ENCODE measurements at regions not wholly inside any gene's neighbourhood (a gene's known extent, or its start where the extent isn't known, plus 50 kb on each side); places are given as distances from the start of the nearest gene placed in this dataset.

- no peak for DNase-seq
Observed at GRCh38 chr10:53140506-53140905, 367.9 kb upstream of the MBL2 start.

DNA sequence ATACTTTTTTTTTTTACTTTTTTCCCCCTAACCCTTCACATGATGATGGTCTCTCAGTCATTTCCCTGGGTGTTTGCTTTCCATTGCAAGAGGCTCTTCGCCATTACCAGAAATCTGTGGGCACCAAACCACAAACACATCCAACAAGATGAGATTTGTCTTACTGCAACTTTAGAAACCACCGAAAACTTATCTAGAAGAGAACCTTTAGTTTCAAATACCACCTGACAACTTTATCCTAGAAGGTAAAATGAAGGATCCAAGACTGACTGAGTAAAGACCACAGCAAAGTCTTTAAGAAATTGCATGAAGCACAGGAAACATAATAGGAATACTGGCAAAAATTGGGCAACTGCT lies 363.3 kb upstream of the MBL2 start:
- no peak for DNase-seq

- no peak for DNase-seq
Observed at GRCh38 chr10:53135213-53135896, 362.8 kb upstream of the MBL2 start.

GRCh38 chr10:53134050-53134449 lies 361.5 kb upstream of the MBL2 start:
- no peak for DNase-seq

- no peak for DNase-seq
Observed at GRCh38 chr10:53130337-53130736, 357.8 kb upstream of the MBL2 start.

DNA sequence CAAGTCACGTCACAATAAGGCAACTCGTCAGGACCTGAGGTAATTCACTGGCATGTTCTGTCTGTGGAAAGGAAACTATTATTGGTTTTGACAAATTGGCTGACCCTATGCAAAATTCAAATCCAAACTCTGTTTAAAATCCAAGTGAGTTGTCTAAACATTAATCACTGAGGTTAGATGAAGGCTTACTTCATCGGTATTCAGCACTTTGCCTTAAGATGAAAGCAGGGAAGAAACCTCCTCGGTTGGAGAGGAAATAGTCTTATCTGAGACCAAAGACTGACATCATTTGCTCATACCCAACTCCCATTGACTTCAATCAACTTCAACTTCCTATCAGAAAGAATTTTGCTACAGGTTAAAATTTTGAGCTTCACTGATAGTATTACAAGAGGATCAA lies 355.1 kb upstream of the MBL2 start:
- DNase-seq = no peak

GRCh38 chr10:53123311-53123710 lies 350.7 kb upstream of the MBL2 start:
- no peak for DNase-seq

DNA sequence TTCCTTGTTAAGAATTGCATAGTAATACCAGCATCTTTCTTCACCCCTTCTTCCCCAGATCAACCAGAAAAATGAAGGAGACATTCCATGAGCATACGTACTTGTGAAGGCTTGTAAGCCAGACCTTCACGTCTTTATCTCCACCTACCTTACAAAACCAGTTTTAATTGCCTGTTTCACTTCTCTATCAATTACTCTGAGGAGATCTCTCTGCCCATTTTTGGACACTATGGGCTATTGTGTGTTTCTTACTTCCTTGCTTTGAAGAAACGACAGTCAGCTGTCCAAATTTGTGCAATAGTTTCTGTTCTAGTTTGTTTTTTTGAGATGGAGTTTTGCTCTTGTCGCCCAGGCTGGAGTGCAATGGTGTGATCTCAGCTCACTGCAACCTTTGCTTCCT lies 349.7 kb upstream of the MBL2 start:
- DNase-seq = no peak

DNA sequence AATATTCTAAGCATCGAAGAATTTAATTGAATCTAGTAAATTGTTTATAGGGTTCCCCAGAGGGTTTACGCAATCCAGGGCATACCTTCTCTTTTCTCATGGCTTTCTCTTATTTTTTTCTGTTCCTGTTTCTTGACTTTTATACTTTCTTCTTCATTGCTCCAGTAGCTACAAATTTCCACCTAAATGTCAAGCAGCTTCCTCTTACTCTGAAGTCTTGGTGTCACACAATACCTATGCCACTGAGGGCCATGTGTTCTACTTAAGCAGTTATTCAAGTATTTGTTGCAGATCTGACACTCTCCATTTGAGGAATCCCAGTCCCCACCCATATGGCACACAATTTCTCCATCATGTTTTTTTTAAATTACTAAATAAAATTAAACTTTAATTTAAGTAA lies 343.1 kb upstream of the MBL2 start:
- no peak for DNase-seq

DNA sequence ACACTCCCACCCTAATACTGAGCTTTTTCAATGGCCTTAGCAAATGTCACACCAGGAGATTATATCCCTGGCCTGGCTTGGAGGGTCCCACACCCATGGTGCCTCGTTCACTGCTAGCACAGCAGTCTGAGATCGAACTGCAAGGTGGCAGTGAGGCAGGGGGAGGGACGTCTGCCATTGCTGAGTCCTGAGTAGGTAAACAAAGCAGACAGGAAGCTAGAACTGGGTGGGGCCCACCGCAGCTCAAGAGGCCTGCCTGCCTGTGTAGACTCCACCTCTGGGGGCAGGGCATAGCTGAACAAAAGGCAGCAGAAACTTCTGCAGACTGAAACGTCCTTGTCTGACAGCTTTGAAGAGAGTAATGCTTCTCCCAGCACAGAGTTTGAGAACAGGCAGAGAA lies 338.9 kb upstream of the MBL2 start:
- DNase-seq = no peak

DNA sequence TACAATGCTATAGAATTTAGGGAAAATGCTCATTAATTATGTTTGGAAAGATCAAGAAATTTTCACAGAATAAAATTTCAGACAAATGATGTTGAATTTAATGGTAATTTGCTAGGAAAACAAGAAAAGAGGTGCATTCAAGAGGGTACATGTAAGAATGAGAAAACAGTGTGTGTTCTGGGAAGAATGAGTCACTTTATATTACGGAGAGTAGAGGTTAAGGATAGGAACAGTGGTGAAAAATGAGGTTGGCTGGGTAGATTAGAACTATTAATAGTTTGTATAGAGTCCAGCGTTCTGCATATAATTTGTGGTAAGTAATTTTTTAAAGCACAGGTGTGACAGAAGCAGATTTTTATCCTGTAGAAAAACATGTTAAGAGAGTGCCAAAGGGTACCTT lies 336.7 kb upstream of the MBL2 start:
- no peak for DNase-seq

- DNase-seq = no peak
Observed at GRCh38 chr10:53108317-53108934, 335.8 kb upstream of the MBL2 start.

DNA sequence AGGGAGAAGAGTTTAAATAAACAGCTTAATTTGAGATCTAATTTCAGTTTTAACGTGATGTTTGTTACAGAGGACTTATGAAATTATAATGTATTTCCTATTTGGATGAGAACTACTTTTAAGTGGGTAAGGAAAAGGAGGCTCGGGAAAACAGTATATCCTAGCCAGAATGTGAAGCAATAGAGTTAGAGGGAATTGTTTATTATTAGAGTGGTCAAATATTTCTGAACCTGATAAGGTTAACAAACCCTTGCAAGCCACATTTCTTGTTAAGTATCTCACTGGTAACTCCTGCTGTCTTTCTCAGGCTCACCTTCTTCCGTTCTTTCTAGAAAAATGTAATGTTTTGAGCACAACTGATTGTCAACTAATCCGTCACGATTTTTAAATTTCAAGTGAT lies 335.1 kb upstream of the MBL2 start:
- no peak for DNase-seq

DNA sequence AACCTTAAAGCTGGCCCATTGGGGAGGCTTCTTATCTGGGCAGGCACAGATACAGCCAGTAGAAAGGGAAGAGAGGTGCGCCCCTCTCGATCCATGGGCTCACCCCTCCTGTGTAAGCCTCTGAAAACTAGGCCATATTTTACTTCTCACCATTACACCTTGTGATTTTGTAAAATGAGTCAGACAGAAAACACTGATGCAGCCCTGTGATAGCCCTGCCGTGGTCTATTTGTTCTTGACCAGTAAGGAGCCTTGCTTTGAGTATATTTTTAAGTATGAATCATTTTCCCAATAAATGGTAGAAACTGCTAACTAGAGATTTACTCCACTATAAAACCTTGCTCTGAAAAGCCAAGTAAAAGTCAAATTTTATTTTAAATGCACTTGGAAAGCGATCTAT lies 329.8 kb upstream of the MBL2 start:
- no peak for DNase-seq

DNA sequence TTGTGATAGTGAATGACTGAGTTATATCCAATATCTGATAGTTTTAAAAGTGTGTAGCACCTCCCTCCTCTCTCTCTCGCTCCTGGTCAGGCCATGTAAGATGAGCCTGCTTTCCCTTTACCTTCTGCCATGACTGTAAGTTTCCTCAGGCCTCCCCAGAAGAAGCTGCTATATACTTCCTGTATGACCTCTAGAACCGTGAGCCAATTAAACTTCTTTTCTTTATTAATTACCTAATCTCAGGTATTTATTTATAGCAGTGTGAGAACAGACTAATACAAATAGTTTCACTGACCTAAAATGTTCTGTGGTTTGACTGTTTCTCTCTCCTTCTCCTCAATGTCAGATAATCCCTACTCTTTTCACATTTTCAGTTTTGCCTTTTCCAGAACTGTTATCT lies 321.3 kb upstream of the MBL2 start:
- DNase-seq = no peak

DNA sequence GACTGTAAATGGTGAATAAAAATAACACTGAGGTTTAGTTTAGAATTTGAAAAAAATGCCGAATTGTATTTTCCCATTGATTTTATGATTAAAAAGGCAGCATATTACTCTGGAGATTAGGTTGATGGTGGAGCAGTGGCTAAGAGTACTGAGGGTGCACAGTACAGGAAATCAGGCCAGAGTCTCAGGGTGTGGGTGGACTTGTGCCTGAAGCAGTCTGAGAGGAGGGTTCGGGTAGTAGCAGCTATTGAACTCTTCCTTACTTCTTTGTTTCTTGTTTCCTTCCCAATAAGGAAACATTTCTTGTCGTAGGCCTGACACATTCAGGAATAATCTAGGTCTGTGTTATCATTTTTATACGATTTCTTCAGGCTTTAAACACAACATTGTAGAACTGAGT lies 319.0 kb upstream of the MBL2 start:
- DNase-seq = no peak

DNA sequence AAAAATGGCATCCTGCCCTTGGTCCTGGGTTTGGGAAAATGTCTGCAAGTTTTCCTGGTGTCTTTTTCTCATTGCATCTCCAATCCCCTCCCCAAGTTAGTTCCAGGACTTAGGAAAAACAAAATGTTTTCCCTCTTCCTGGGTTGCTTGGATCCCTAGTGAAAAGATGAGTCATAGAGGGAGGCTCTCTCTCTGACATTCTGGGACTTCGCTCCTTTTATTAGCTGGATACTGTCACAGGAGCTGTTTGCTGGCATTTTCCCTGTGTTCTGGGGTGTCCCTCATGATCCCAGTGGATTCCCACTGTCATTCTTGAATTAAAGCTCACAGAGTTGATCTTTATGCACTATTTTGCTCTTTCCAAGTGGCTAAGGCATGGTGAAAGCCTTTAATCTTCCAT lies 316.4 kb upstream of the MBL2 start:
- DNase-seq = no peak

- DNase-seq = no peak
Observed at GRCh38 chr10:53079283-53079682, 306.7 kb upstream of the MBL2 start.

- no peak for DNase-seq
Observed at GRCh38 chr10:53076948-53077347, 304.4 kb upstream of the MBL2 start.

- no peak for DNase-seq
Observed at GRCh38 chr10:53075469-53075868, 302.9 kb upstream of the MBL2 start.

DNA sequence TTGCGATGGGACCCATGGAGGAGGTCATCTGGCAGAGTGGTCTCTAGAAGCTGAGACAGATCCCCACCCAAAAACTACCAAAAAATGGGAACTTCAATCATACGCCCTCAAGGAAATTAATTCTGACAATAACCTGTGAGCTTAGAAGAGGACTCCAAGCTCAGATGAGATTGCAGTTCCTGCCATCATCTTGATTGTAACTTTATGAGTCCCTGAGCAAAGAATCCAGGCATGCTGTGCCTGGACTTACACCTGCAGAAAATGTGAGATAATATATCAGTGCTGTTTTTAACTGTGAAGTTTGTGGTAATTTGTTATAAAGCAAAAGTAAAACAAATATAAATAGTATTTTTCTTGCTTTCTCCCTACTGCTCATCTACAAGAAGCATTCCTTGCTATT lies 299.6 kb upstream of the MBL2 start:
- no peak for DNase-seq

DNA sequence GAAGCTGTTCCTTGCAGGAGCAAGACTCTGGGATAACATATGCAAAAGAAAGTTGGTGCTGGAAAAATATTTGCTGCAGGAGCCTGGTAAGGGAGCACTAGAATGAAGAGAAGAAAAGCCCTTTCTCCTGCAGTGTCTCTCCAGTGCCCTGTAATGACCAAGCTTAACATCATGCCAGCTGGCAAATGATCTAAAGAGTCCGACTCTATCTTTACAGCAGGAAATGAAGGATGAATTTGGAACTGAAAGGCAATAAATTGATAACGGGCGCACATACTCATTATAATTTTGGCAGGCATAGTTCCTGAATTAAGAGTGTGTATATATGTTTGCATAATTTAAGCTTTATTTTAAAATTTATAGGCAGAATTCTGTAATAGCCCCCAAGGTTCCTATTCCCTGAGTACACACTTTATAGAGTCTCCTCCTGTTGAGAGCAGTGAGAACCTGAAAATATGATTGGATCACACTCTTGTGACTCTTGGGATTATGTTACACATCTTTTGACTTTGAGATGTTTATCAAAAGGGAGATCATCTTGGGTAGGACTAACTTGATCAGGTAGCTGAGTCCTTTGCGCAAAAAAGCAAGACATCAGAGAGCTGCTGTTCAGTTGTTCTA lies 299.0 kb upstream of the MBL2 start:
- DNase-seq = no peak

GRCh38 chr10:53069013-53069412 lies 296.4 kb upstream of the MBL2 start:
- no peak for DNase-seq

DNA sequence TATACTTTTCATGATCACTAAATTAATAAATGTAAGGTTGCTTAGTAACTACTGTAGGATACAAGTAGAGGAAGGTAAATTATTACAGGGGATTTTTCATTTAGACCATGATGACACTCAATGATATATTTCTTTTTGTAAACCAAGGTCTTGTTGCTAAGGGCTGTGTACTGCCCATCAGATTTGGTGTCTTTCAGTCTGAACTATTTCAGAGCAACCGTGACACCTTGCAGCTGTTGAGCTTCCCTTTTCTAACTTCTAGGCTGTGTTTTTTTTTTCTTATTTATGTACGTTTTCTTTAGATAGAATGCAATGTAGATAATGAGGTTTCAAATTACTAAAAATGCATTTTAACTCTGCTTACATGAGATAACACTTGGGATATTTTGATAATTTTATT lies 292.0 kb upstream of the MBL2 start:
- no peak for DNase-seq

DNA sequence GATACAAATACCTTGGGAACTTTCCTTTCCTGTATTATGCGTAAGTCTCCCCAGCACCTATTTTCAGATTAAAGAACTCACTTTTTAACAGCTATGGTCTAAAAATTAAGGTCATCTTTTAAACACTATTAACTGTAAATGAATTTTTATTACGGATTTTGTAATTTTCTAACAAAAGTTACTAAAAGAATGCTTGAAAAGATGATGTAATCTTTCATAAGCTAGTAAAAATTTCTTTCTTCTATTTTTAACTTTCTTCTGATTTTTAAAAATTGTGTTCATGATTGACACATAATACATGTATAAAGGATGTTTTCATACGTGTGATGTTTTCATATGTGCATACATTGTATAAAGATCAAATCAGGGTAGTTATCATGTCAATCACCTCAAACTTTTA lies 291.2 kb upstream of the MBL2 start:
- DNase-seq = no peak
